Pancreas (tissue), 10 donors: ENCODE measurements at regions not wholly inside any gene's neighbourhood (a gene's known extent, or its start where the extent isn't known, plus 50 kb on each side); places are given as distances from the start of the nearest gene placed in this dataset.
"Not testable (repeated sequence)": the region's sequence is repeated elsewhere in the genome, so short reads cannot be mapped to it uniquely, and the experiment has no call there.

ENCODE experiments used
- ATAC-seq, 4 donors: fragments of 200-7000 bp; cut with Tn5 transposase; one replicate each; pipeline versions ENCODE4 v1.8.0 to v1.9.1; 2020; ENCODE audit warnings: mild to moderate bottlenecking in 4 of 4, moderate library complexity in 4 of 4
- DNase-seq, 6 donors: peaks; one replicate each; pipeline ENCODE4 v3.0.0-alpha.2; 2020
- FAIRE-seq: peaks from 2 replicates; lab custom pipeline; 2012; peaks lifted over from hg19 to GRCh38; lab: Jason Lieb, UNC
- H3K27ac ChIP-seq, 4 donors: fragments of 200-600 bp; sonication (generic); 1 replicate in 3 of 4; 2 replicates in 1 of 4; pipeline versions ENCODE4 v1.5.0 to v1.8.0; 2020
- H3K27me3 ChIP-seq, 4 donors: fragments of 200-600 bp; one replicate each; pipeline ENCODE4 v1.8.0; 2021
- H3K36me3 ChIP-seq, 3 donors: fragments of 200-600 bp; sonication (generic) in 1 of 3; one replicate each; pipeline versions ENCODE4 v1.5.0 to v1.8.0; 2020 to 2021
- H3K4me1 ChIP-seq, 3 donors: fragments of 200-600 bp; one replicate each; pipeline ENCODE4 v1.8.0; 2021
- H3K4me3 ChIP-seq, 4 donors: fragments of 200-600 bp; sonication (generic) in 2 of 4; one replicate each; pipeline versions ENCODE4 v1.5.0 to v1.8.0; 2020 to 2021
- H3K9me3 ChIP-seq, 4 donors: fragments of 200-600 bp; one replicate each; pipeline ENCODE4 v1.8.0; 2021
- CTCF ChIP-seq, 4 donors: fragments of 200-600 bp; sonication (generic) in 3 of 4; IDR thresholded peaks; one replicate each; pipeline versions ENCODE4 v1.5.0 to v1.8.0; 2021; ENCODE audit warnings: antibody characterized with exemption in 4 of 4
- WGBS, 2 donors: extraction: QIAGEN DNeasy Blood & Tissue Kit; methylation state at CpG; one replicate each; pipeline ENCODE4 v1.1.7; 2013; 5-methylcytosine and 5-hydroxymethylcytosine counted together
- intact Hi-C, 3 donors: fragments of 100-400 bp; cut with DNase I; formaldehyde crosslinking; loops; one replicate each; pipeline versions ENCODE4 v1.11.1 to v1.14.2; 2022
- donor health status: healthy with polysubstance abuse.
- donor health status: DM: no; HTN: no; CAD: no; lungs with moderate emphysema.
- donor health status: DM: no; HTN: no; CAD: no.
- donor health status: control.
- donor health status: control.
- donor health status: Bipolar disorder and iron deficiency.
- donor health status: DM: yes; HTN: yes; CAD: no.
- donor health status: DM: no; HTN: no; CAD: no.
- donor health status: DM: no; HTN: no; CAD: no.
- donor health status: DM: yes; HTN: yes; CAD: no.

GRCh38 chr10:114872519-114873087 lies 51.0 kb downstream of the FHIP2A start:
- no peak for TF ChIP-seq CTCF (IDR thresholded peaks at IDR 0.05)
- ATAC-seq: no peak
- DNase-seq: no peak
- no peaks in the 10 kb centered on the region for H3K9me3 ChIP-seq
- no peaks in the 10 kb centered on the region for H3K27me3 ChIP-seq
- no peak overlapping the region for H3K4me3 ChIP-seq
- no peak overlapping the region for H3K27ac ChIP-seq
- no peaks in the 10 kb centered on the region for H3K36me3 ChIP-seq
- peaks cover 0 to 4% (median 3%) of the 10 kb centered on the region in 3 donors for H3K4me1 ChIP-seq
- intact Hi-C loops: no loop called here
- no peak for FAIRE-seq

- Histone ChIP-seq H3K27ac (no peak overlapping the region), H3K4me3 (no peak overlapping the region), H3K36me3 (no peaks in the 10 kb centered on the region), H3K4me1 (peaks cover 0 to 4% (median 3%) of the 10 kb centered on the region in 3 donors), H3K9me3 (no peaks in the 10 kb centered on the region), H3K27me3 (no peaks in the 10 kb centered on the region)
- no peak for TF ChIP-seq CTCF (IDR thresholded peaks at IDR 0.05)
- intact Hi-C loops: no loop called here
- ATAC-seq (peak in 3 of 4 donors; percentile 27 to 49 (median 31)), DNase-seq (no peak), FAIRE-seq (no peak)
- WGBS, 2 donors: 55 to 63% methylated on average over 17 of the region's 17 CpGs
These were observed 53.3 kb downstream of the FHIP2A start for GRCh38 chr10:114874827-114875411.

- DNase-seq, H3K36me3 ChIP-seq, H3K4me1 ChIP-seq, H3K4me3 ChIP-seq, FAIRE-seq, intact Hi-C loops, H3K27me3 ChIP-seq, ATAC-seq, H3K27ac ChIP-seq, H3K9me3 ChIP-seq: not testable (repeated sequence)
- 85 to 96% methylated on average over 4 of the region's 4 CpGs for WGBS, 2 donors
These were observed 54.1 kb downstream of the FHIP2A start for GRCh38 chr10:114875590-114876081.

- no peak for ATAC-seq
- Histone ChIP-seq H3K36me3 (no peaks in the 10 kb centered on the region), H3K4me3 (no peak overlapping the region), H3K27ac (no peak overlapping the region), H3K4me1 (peaks cover 0 to 4% (median 3%) of the 10 kb centered on the region in 3 donors), H3K9me3 (no peaks in the 10 kb centered on the region), H3K27me3 (no peaks in the 10 kb centered on the region)
- FAIRE-seq: no peak
- no peak for TF ChIP-seq CTCF (IDR thresholded peaks at IDR 0.05)
- WGBS, 2 donors: 61 to 74% methylated on average over 8 to 9 of the region's 9 CpGs
- no peak for DNase-seq
- intact Hi-C loops: no loop called here
These were observed 54.6 kb downstream of the FHIP2A start for GRCh38 chr10:114876169-114876568.

- peaks cover 0 to 4% (median 3%) of the 10 kb centered on the region in 3 donors for H3K4me1 ChIP-seq
- no peak overlapping the region for H3K4me3 ChIP-seq
- intact Hi-C loops: no loop called here
- no peaks in the 10 kb centered on the region for H3K27me3 ChIP-seq
- FAIRE-seq (no peak), DNase-seq (peak; percentile 40 to 82 (median 64)), ATAC-seq (peak; percentile 88 to 97 (median 92))
- no peaks in the 10 kb centered on the region for H3K36me3 ChIP-seq
- TF ChIP-seq CTCF (IDR thresholded peaks at IDR 0.05): peak; percentile 31 to 69 (median 64)
- no peaks in the 10 kb centered on the region for H3K9me3 ChIP-seq
- no peak overlapping the region for H3K27ac ChIP-seq
- 24 to 26% methylated on average over 20 of the region's 20 CpGs for WGBS, 2 donors
These were observed 55.2 kb downstream of the FHIP2A start for GRCh38 chr10:114876602-114877300.
